ENCODE measurements at regions not wholly inside any gene's neighbourhood (a gene's known extent, or its start where the extent isn't known, plus 50 kb on each side); places are given as distances from the start of the nearest gene placed in this dataset.

DNA sequence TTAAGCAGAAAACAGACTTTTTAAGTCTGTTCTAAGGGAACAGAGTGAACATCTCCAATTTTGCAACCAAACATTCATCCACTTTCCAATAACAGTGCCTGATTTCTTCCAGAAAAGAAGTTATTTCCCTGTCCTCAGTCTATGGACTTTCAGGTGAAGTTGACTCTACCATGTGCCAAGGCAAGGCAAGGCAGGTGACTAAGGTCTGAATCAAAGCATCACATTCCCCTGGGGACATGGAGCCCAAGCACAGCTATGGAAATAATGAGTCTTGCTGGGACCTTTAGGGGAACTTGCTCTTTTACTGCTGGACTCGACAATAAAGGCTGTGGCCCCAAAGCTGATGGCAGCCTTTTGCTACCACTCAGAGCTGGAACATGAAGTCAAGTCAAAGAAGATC lies 182.2 kb downstream of the FGFR2 start:
- 56 to 86% (median 71%) methylated on average over 1 of the region's 1 CpG for WGBS, 5 donors

DNA sequence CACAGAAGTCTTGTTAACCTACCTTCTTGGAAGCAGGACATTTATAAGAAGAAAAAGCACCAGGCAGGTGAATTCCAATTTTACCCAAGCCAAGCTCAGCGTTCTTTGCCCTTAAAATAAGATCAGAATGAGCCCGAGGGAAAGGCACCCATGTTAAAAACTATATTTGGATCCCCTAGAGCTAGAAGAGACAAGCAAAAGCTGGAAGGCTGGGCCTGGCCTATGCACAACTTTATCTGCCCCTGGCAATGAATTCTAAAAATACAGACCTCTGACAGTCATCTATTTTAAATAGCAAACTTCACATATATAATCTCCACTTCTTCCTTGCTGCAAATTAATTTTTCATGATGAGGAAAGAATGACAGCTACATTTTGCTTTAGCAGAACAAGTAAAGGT lies 180.9 kb downstream of the FGFR2 start:
- Histone ChIP-seq H3K9me3 (no peaks in the 10 kb centered on the region), H3K27ac (no peak overlapping the region), H3K4me1 (no peaks in the 10 kb centered on the region), H3K36me3 (no peaks in the 10 kb centered on the region), H3K4me3 (no peak overlapping the region), H3K27me3 (replicated peaks in 1 of 7) (no peaks in the 10 kb centered on the region)
- TF ChIP-seq POLR2AphosphoS5 (IDR thresholded peaks at IDR 0.05) (no peak), POLR2A (IDR thresholded peaks at IDR 0.05) (no peak)
- TF ChIP-seq, protein P1, sequence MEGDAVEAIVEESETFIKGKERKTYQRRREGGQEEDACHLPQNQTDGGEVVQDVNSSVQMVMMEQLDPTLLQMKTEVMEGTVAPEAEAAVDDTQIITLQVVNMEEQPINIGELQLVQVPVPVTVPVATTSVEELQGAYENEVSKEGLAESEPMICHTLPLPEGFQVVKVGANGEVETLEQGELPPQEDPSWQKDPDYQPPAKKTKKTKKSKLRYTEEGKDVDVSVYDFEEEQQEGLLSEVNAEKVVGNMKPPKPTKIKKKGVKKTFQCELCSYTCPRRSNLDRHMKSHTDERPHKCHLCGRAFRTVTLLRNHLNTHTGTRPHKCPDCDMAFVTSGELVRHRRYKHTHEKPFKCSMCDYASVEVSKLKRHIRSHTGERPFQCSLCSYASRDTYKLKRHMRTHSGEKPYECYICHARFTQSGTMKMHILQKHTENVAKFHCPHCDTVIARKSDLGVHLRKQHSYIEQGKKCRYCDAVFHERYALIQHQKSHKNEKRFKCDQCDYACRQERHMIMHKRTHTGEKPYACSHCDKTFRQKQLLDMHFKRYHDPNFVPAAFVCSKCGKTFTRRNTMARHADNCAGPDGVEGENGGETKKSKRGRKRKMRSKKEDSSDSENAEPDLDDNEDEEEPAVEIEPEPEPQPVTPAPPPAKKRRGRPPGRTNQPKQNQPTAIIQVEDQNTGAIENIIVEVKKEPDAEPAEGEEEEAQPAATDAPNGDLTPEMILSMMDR (IDR thresholded peaks at IDR 0.05 in 8 of 11, conservative IDR thresholded peaks at IDR 0.05 in 3 of 11), result no peak
- 75 to 84% (median 82%) methylated on average over 2 of the region's 2 CpGs for WGBS, 5 donors
- intact Hi-C loops (cut with DNase I; ENCODE audit: low total_unique reads), result no loop called here
- no peak for DNase-seq

More for the DNA sequence above, 182.2 kb downstream of the FGFR2 start:
- Histone ChIP-seq H3K4me3 (no peak overlapping the region), H3K27me3 (replicated peaks in 1 of 7) (no peaks in the 10 kb centered on the region), H3K27ac (no peak overlapping the region), H3K4me1 (no peaks in the 10 kb centered on the region), H3K36me3 (no peaks in the 10 kb centered on the region), H3K9me3 (no peaks in the 10 kb centered on the region)
- intact Hi-C loops (cut with DNase I; ENCODE audit: low total_unique reads), result no loop called here
- no peak for DNase-seq
- TF ChIP-seq POLR2A (IDR thresholded peaks at IDR 0.05) (no peak), POLR2AphosphoS5 (IDR thresholded peaks at IDR 0.05) (no peak)
- TF ChIP-seq, protein P1 (IDR thresholded peaks at IDR 0.05 in 8 of 11, conservative IDR thresholded peaks at IDR 0.05 in 3 of 11), result no peak

DNA sequence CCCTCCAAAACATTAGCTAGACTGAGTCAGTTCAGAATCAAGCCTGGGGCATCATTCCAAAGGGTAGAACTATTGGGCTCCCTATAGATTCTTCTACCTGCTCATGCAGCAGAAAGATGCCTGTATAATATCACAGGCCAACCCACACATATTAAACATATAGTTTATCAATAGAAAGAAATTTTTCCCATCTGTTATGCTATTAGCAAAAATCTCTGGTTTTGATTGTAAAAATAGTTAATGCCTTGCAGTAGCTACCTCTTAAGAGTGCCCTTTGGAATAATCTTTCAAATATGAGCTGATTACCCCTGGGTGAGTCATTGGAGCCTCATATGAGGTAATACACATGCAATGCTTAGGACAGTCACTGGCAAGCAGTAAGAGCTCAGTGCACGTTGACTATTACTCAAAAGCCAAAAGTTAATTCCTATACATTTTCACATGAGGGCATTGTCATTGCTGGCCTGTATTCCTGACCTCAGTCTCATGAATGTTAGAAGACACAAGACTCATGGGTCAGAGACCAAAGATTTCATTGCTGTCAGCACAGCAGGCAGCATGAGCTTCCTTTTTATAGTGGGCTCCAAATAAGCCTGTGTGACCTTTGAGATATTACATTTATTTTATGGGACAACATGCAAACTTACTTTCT lies 180.0 kb downstream of the FGFR2 start:
- Histone ChIP-seq H3K27me3 (replicated peaks in 1 of 7) (no peaks in the 10 kb centered on the region), H3K27ac (no peak overlapping the region), H3K36me3 (no peaks in the 10 kb centered on the region), H3K9me3 (no peaks in the 10 kb centered on the region), H3K4me3 (no peak overlapping the region), H3K4me1 (no peaks in the 10 kb centered on the region)
- WGBS, 5 donors, result 58 to 81% (median 79%) methylated on average over 1 of the region's 1 CpG
- TF ChIP-seq POLR2A (IDR thresholded peaks at IDR 0.05), result no peak
- TF ChIP-seq POLR2AphosphoS5 (IDR thresholded peaks at IDR 0.05), result no peak
- TF ChIP-seq, protein P1 (IDR thresholded peaks at IDR 0.05 in 8 of 11, conservative IDR thresholded peaks at IDR 0.05 in 3 of 11), result no peak
- no peak for DNase-seq
- intact Hi-C loops (cut with DNase I; ENCODE audit: low total_unique reads), result no loop called here

DNA sequence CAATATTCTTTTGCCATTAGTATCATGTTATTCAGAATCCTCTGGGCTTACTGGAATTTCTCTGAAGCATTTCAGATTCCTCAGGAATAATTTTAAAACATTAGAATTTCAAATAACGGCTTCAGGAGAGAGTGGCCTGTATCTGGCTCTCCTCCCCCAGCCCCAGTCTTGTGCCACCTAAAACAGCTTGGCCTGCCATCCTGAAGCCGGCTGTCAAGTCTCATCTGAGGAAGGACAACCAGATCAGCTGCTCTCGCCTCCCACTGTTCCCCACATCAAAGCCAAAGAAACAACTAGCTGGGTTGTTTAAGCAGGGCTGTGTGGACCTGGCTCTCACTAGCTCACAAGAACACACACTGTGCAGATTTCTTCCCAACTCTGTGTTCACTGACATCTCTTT lies 178.2 kb downstream of the FGFR2 start:
- DNase-seq, result no peak
- 72 to 78% (median 76%) methylated on average over 3 of the region's 3 CpGs for WGBS, 5 donors
- H3K27me3 ChIP-seq (replicated peaks in 1 of 7), result no peaks in the 10 kb centered on the region
- H3K4me1 ChIP-seq, result no peaks in the 10 kb centered on the region
- H3K4me3 ChIP-seq, result no peak overlapping the region
- intact Hi-C loops (cut with DNase I; ENCODE audit: low total_unique reads), result no loop called here
- TF ChIP-seq POLR2AphosphoS5 (IDR thresholded peaks at IDR 0.05) (no peak), POLR2A (IDR thresholded peaks at IDR 0.05) (no peak)
- TF ChIP-seq, protein P1 (IDR thresholded peaks at IDR 0.05 in 8 of 11, conservative IDR thresholded peaks at IDR 0.05 in 3 of 11), result no peak
- no peaks in the 10 kb centered on the region for H3K9me3 ChIP-seq
- H3K36me3 ChIP-seq, result no peaks in the 10 kb centered on the region
- no peak overlapping the region for H3K27ac ChIP-seq
